GM18858 (cell line): ENCODE measurements at regions not wholly inside any gene's neighbourhood (a gene's known extent, or its start where the extent isn't known, plus 50 kb on each side); places are given as distances from the start of the nearest gene placed in this dataset.

Experiments
- ATAC-seq: cut with Tn5 transposase; IDR thresholded peaks from one replicate; pipeline ENCODE4 v1.9.1; 2021; ENCODE audit not compliant: unreplicated experiment

DNA sequence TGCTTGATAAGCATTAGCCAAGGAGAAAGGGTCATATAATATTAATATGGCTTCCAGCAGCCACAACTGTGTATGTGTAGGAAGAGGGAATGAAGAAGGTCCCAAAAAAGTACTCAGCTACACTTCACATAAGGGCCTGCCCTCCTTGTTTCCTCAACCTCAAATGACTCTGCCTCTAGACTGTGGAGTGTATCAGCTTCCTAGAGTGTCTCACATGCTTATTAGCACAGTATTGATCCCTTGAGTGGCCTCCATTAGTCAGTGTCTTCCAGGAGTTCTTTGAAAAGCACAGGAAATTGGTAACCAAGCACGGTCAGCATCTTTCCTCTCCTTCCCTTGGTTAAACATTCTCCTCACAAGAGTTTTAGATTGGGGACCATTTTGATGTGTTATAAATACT lies 190.4 kb upstream of the ATP10B start:
- ATAC-seq = no peak

DNA sequence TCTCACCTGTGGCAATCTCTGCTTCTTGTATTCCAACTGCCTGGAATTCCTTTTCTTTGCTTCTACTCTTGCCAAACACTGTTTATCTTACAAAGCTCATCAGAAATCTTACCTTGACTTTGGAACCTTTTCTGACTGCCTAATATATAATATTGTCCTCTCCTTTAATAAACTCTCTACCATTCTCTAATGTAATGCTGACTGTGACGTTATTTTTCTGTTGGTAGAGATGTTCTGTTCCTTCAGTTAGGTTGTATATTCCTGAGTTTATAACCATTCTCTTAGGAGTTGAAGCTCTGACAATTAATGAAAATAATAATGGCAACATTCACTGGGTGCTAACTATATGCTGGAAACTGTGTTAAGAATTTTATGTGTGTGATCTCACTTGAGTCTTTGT lies 188.8 kb upstream of the ATP10B start:
- ATAC-seq = no peak

DNA sequence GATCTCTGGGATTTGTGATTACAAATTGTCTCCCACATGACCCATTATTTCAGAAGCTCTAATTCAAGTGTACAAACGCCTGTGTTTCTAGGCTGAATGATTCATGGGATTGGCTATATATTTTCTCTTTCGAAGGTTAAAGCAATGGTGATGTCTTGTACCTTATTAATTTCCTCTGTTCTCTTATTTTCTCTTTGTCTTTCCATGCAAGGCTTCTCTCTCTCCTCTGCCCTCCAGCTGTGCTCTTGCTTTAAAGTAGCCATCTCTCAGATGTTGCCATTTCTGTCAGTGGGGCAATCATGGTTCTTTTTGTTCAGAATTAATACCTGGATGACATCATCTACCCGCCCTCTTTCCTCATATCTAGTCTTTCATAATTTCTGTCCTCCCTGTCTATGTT lies 184.3 kb upstream of the ATP10B start:
- no peak for ATAC-seq

DNA sequence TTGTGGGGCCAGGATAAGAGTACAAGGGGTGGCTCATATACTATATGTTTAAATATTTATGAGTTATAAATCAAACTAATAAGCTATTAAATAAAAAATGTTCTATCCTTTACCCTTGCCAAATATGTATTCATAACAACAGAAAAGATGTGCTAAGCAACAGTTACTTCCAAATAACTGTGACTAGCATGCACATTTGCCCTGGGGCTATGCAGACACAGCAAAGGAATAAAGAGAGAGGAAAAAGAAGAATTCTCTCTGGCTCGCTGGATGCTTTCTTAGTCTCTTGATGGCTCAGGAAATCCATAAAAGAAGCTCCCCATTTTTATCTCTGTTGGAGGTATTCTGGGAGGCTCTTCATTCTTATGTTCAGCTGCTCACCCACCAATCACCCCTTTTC lies 182.4 kb upstream of the ATP10B start:
- no peak for ATAC-seq

DNA sequence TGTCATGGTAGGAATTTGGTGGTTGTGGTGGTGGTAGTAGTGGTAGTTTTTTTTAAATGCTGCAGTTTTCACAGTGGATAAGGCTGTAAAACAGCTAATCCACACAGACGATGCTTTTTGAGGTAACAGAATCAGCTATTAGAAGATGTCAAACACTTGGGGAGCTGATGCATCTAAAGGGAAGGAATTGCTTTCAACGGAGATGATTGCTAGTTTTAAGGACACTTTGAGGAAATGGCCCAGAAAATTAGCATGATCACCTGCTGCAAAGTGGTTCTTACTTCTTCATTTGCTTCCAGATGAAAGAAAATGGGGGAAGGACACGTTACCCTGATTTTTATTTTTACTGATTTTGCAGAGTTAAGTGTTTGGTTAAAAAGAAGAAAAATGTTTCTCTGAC lies 178.2 kb upstream of the ATP10B start:
- no peak for ATAC-seq

DNA sequence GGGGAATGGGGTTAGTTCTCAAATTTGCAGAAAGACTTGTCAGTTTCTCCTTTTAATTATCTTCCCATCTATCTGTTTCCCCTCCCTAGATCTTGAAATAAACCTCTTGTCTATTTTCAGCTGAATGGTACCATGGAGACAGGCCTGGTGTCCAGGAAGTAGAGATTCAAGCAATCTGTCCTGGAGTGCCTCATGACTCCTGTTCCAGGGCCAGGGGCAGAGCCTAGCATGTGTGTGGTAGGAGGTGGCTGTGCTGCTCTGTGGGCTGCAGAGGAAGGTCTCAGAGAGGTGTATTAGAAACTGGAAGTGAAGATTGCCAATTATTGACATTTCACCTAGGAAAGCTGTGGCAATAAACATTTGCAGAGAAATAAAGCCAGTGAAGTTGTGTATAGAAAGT lies 175.8 kb upstream of the ATP10B start:
- ATAC-seq = no peak

DNA sequence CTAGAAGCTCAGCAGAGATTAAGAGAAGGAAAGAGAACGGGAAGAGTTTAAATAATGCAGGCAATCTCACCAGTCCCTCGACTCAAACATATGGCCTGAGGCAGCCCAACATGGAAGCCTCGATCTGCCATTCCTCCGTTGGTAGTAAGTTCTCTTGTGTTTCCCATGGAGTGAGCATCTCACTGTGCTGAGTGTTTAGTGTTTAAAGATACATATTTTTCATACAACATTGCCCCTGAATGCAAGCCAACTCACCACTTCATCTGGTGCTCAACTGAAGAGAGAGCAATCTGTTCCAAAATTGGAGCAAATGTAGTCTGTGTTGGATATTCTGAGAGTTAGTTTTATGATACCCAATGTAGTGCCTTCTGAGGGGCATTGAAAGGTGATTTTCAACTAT lies 171.5 kb upstream of the ATP10B start:
- ATAC-seq = no peak

DNA sequence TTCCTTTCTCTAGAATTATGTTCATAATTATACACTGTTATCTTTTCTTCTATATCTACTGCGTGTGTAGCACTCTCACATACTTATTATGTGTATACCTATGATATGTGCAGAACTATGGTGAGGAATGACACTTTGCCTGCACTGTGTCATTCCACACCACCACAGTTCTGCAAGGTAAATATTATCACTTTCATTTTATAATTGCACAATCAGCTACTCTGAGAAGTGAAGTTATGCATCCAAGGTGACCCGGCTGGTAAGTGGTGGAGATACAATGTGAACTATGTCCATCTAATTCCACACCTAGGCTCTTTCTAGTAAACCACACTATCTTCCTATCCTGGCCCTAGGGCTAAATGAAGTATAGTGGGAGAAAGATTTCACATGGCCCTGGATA lies 170.1 kb upstream of the ATP10B start:
- no peak for ATAC-seq

DNA sequence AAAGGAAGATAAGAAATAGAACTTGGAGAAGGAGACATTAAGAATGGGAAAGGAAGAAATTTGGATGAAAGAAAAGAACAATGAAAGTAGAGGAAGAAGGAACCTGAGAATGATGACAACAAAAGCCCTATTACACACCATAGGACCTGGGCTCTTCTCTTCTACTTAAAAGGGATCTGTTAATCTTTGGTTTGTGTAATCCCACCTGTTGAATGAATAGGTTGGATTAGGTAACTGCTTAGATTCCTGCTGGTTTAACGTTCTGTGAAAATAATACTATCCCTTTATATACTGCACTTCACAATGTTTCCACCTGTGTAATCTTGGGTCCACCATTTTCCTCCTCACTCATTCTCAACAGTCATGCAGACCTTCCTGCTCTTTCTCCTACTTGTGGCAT lies 157.8 kb upstream of the ATP10B start:
- no peak for ATAC-seq

DNA sequence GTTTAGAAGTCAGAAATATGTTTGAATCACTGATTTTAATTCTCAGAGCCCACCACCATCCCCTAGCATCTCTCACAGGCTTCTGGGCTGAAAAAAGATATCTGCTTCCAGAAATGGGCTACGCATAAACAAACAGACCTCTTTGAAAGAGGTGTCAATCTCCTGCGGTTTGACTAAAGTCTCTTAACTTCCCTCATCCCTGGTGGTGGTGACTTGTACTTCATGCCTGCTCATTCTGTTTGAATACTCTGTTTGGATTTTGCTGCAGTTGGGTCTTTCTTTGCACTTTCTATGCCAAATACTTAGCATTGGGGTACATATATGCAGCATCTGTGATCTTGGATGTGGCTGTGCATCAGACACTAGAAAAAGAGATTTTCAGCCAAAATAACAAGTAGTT lies 157.2 kb upstream of the ATP10B start:
- ATAC-seq = no peak

DNA sequence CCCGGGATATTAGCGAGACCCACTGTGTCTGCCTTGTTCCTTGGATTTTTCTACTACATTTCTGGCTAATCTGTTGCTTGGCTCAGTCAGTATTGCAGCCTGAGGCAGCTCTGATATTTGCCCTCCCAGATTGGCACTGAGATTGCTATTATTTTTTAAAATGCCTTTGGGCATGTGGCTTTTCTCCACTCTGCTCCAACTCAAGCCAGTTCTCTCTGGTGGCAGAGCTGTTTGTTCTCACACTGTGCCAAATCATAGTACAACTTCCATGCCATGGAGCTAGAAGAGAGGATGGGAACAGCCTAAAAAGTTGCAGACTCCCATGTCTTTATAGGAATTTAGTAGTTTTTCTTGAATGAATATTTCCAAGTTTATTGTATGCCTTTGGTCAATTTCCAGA lies 155.9 kb upstream of the ATP10B start:
- ATAC-seq = no peak

DNA sequence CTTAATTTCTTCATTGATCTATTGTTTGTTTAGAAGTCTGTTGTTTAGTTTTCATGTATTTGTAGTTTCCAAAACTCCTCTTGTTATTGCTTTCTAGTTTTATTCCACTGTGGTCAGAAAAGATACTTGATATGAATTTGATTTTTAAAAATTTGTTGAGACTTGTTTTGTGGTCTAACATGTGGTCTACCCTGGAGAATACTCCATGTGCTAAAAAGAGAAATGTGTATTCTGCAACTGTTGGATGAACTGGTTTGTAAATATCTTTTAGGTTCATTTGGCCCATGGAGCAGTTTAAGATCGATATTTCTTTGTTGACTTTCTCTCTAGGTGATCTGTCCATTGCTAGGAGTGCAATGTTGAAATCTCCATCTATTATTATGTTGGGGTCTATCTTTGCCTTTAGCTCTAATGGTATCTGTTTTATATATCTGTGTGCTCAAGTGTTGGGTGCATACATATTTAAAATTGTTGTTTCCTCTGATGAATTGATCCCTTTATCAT lies 150.6 kb upstream of the ATP10B start:
- no peak for ATAC-seq

DNA sequence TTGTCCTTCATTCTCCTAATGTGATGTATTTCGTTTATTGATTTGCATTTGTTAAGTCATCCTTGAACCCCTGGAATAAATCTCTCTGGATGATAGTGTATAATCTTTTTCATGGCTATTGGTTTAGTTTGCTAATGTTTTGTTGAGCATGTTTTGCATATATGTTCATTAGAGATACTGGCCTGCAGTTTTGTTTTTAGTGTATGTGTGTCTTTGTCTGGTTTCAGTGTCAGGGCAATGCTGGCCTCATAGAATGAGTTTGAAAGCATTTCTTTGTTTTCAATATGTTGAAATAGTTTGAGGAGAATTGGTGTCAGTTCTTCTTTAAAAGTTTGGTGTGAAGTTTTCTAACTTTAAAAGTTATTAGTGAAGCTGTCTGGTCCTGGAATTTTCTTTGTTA lies 149.6 kb upstream of the ATP10B start:
- ATAC-seq = peak; percentile 75

DNA sequence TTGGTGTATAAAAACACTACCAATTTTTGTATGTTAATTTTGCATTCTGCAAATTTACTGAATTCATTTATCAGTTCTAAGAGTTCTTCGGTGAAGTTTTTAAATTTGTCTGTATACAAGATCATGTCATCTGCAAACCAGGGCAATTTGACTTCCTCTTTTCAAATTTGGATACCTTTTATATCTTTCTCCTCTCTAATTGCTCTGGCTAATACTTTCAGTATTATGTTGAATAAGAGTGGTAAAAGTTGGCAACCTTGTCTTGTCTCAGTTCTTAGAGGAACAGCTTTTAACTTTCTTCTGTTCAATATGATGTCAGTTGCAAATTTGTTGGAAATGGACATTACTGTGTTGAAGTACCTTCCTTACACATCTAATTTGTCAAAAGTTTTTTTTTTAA lies 149.1 kb upstream of the ATP10B start:
- ATAC-seq = peak; percentile 73

DNA sequence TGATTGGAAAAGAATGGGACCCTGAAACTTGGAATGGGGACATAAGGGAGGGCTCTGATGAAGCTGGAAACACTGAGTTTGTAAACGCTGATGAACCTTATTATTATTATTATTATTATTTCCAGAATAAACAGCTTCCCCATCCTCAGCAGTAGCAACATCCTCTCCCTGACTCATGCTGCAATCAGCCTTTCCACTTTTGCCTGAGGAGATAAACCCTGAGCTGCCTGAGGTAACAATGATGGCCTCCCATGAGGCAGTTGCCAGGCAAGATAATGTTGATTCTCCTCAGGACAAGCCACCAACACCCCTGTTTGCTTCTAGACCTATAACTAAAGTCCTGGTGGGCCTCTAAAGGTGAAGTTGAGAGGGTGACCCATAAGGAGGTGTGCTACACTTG lies 139.2 kb upstream of the ATP10B start:
- ATAC-seq = no peak

DNA sequence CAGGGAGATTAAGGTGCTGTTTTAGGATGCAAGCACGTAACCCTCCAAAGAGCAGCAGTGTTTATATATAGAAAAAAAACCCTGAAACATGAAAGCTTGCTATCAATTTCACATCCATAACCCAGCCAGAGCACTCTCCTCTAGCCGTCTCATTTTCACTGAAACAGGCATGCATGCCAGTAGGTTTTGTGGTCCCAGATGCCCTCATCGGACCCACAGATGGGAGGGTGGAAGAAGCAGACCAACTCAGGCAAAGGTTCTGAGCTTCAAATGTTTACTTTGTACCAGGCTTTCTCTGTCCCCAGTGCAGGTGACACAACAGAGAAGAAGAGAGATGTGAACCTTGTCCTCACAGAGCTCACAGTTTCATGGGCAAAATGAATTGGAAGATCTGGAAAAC lies 127.4 kb upstream of the ATP10B start:
- ATAC-seq = no peak

DNA sequence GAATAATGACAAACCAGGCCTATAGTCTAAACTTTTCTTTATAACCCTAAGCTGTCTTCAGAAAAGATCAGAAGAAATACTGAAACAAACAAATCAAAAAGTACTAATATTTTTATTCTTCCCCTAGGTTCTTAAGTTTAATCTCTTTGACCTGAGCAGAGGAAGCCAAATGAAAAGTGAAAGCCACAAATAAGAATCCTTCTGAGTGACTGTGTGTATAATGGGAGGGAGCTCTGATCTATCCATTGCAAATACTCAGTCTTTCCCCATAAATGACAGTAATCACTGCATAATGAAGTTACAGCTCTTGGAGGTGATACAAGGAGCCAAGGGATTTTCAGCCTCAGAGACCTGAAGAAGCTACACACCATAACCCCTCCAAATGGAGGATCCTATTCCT lies 126.9 kb upstream of the ATP10B start:
- no peak for ATAC-seq

DNA sequence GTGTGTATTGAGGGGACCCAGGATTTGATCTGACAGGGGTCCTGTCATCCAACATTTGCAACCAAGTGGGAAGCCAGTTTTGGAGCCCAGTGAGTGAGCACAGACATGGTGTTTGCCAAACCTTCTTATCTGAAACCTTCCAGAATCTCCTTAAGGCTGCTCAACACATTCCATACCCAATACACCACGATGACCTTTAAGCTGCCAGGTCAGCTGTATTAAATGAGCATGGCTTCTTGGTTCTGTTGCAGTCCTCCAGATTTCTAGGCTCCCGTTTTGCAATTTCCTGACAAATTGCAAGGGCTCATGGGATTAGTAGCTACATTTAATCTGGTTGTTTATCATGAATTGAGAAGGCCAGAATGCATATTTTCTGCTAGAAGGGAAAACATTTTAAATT lies 124.2 kb upstream of the ATP10B start:
- no peak for ATAC-seq

DNA sequence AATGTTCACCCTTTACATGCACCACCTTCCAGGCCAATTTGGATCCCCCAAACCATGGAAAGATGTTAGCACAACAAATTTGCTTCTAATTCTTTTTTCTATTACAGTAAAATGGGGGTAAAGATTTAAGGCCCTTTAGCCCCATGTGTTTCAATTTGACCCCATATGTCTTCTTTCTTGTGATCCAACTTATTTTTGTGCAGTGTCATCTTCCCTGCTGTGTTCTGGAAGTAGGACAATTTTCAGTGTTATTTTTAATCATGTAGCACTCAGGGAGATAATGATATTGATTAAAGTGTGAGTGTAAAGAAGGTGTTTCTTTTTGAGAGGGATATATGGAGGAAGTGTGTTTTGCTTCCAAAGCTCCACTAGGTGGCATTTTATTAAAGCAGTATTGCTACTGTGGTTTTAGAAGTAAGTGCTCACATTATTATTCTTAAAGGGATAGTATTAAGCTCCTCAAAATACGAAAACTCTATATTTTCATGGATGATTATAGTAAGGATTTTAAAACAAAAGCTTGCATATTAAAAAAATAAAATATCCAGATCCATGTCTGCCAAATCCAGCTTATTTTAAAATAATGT lies 118.7 kb upstream of the ATP10B start:
- no peak for ATAC-seq

DNA sequence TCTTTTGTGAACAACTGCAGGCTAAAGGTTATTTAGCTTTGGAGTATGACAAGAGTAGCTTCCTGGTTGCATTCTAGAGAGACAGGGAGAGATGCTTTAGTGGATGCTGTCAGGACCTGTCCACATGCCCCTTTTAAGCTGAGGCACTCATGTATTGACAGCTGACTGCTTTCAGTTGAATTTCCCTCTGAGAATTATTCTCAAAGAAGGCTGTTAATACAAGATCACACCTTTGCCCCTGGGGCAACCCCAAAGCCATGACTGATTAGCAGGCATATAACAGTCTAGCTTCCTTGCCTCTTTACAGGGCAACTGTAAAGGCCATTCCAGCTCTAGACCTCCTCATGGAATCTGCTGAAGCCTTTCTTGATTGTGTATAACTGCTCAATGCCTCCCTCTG lies 117.6 kb upstream of the ATP10B start:
- ATAC-seq = no peak

DNA sequence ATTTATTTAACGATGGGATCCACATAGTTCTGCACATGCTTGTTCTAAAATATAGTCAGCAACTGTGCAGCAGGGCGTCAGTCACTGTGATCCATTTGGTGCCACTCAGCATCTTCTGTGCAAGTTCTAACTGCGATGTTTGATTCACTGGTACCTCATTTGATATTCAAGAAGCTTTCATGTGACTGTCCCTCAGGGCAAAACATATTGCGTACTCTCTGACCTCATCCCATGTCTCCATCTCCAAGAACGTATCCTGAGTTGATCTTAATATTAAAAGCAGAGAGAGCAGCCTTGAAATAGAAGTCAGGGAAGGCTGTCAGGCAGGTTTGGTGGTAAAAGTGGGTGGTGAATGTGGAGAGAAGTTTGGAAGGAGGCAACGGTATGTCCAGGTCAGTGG lies 116.5 kb upstream of the ATP10B start:
- no peak for ATAC-seq

DNA sequence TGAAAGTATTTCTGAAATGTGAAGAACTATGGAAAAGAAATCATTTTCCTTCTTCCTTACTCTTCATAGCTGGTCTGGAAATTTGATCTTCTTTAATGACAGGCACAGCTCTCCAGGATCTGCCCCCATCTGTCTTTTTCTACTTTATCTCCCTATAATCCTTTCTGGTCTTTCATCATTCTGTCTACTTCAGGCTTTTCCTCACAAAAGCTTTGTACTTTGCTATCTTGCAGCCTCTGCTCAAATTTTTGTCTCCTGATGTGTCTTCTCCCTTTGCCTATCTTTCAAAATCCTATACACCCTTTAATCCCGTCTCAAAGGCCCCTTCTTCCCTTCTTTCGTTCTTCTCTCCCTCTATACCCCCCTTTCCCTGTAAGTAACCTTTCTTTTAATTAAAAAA lies 114.9 kb upstream of the ATP10B start:
- ATAC-seq = no peak

DNA sequence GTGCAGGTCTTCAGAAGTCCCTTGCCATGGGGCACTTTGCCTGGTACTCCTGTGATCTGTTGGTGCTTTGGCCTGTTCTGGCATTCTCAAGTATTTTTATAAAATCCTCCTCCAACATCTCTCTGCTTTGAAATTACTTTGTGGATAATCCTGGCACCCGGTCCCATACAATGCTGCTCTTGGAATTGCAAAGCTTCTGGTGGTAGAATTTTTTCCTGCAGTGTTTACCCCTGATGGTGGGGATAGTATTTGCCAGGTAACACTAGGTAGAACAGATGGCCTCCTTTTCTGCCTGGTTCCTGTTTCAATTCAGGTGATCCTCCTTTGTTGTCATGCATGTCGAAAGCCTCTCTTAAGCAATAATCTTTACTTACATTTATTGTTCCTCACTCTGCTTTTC lies 109.8 kb upstream of the ATP10B start:
- no peak for ATAC-seq

DNA sequence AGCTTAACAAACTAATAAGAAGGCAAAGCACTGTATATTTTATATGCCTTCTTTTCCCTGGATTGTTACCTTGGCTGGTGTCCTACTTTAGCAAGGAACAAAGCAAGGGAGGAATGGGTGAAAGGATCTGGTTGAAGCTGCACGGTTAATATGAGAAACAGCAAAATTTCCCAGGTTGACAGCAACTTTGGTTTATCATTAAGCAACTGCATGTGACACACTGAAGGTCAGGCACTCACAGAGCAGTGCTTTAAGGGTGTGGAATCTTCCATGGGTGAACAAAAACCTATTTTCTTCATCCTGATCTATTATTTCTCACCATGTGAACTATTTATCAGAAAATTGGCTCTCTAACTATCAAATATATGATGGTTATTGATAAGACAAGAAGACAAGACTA lies 109.0 kb upstream of the ATP10B start:
- ATAC-seq = no peak
